Loucy (cell line): ENCODE measurements at regions not wholly inside any gene's neighbourhood (a gene's known extent, or its start where the extent isn't known, plus 50 kb on each side); places are given as distances from the start of the nearest gene placed in this dataset.

Experiments
- H2AFZ ChIP-seq: fragments of 200-600 bp; sonication (generic); 2 replicates; pipeline ENCODE4 v1.6.0; 2016; ENCODE audit warnings: antibody characterized with exemption, mild to moderate bottlenecking, low read length, moderate library complexity
- H3F3A ChIP-seq: fragments of 200-600 bp; 2 replicates; pipeline ENCODE4 v1.6.0; 2016; ENCODE audit warnings: antibody characterized with exemption, low read depth, mild to moderate bottlenecking
- H3K27me3 ChIP-seq: fragments of 200-600 bp; sonication (generic); 2 replicates; pipeline ENCODE4 v1.6.1; 2014; ENCODE audit warnings: low read length, mild to moderate bottlenecking; ENCODE audit not compliant: insufficient read depth, poor library complexity, severe bottlenecking
- H3K36me3 ChIP-seq: fragments of 200-600 bp; sonication (generic); 2 replicates; pipeline ENCODE4 v1.6.1; 2016; ENCODE audit warnings: low read length; ENCODE audit not compliant: insufficient read depth
- H3K4me1 ChIP-seq: fragments of 200-600 bp; sonication (generic); 2 replicates; pipeline ENCODE4 v1.5.1; 2014; ENCODE audit warnings: low read length, mild to moderate bottlenecking; ENCODE audit not compliant: insufficient read depth, poor library complexity, severe bottlenecking
- H3K4me2 ChIP-seq: fragments of 200-600 bp; sonication (generic); 2 replicates; pipeline ENCODE4 v1.6.0; 2014; ENCODE audit warnings: antibody characterized with exemption, low read length, low read depth, mild to moderate bottlenecking; ENCODE audit not compliant: poor library complexity, severe bottlenecking
- H3K4me3 ChIP-seq: fragments of 200-600 bp; sonication (generic); 2 replicates; pipeline ENCODE4 v1.5.1; 2014; ENCODE audit warnings: low read length, mild to moderate bottlenecking, mixed read lengths; ENCODE audit not compliant: poor library complexity, severe bottlenecking
- H3K79me2 ChIP-seq: fragments of 200-600 bp; sonication (generic); 2 replicates; pipeline ENCODE4 v1.6.1; 2014; ENCODE audit warnings: low read length; ENCODE audit not compliant: insufficient read depth
- H3K9ac ChIP-seq: fragments of 200-600 bp; sonication (generic); 2 replicates; pipeline ENCODE4 v1.6.0; 2014; ENCODE audit warnings: mild to moderate bottlenecking, low read depth, low read length, moderate library complexity; ENCODE audit not compliant: poor library complexity, severe bottlenecking
- H3K9me2 ChIP-seq: fragments of 200-600 bp; sonication (generic); replicated peaks from 2 replicates; pipeline ENCODE4 v1.6.1; 2016; ENCODE audit warnings: low read depth, low read length, mixed read lengths
- H3K9me3 ChIP-seq: fragments of 200-600 bp; sonication (generic); 2 replicates; pipeline ENCODE4 v1.6.1; 2014; ENCODE audit warnings: mild to moderate bottlenecking, antibody characterized with exemption, low read length, low read depth; ENCODE audit not compliant: insufficient read depth
- H4K20me1 ChIP-seq: fragments of 200-600 bp; sonication (generic); 2 replicates; pipeline ENCODE4 v1.6.0; 2014; ENCODE audit warnings: antibody characterized with exemption, low read length, mild to moderate bottlenecking; ENCODE audit not compliant: insufficient read depth, poor library complexity, severe bottlenecking
- CTCF ChIP-seq: fragments of 200-600 bp; sonication (generic); conservative IDR thresholded peaks from 2 replicates; pipeline ENCODE4 v1.5.1; 2014; ENCODE audit warnings: mild to moderate bottlenecking, antibody characterized with exemption, low read length
- EZH2phosphoT487 ChIP-seq: fragments of 200-600 bp; IDR thresholded peaks from 2 replicates; pipeline ENCODE4 v1.6.1; 2018; ENCODE audit warnings: antibody characterized with exemption, mild to moderate bottlenecking, moderate library complexity, borderline replicate concordance

- Histone ChIP-seq H3K36me3 (no peaks in the 10 kb centered on the region), H3K4me2 (no peak overlapping the region), H3K9ac (no peak overlapping the region), H3K4me1 (peaks cover 10% of the 10 kb centered on the region), H3F3A (no peaks in the 10 kb centered on the region), H3K27me3 (no peaks in the 10 kb centered on the region), H2AFZ (no peak overlapping the region), H3K9me2 (no peaks in the 10 kb centered on the region), H3K79me2 (no peaks in the 10 kb centered on the region), H3K9me3 (no peaks in the 10 kb centered on the region), H3K4me3 (no peak overlapping the region), H4K20me1 (no peaks in the 10 kb centered on the region)
- no peak for TF ChIP-seq EZH2phosphoT487
- TF ChIP-seq CTCF, result no peak
These were observed 1493.5 kb upstream of the TMEM132C start for GRCh38 chr12:126773491-126773890.

GRCh38 chr12:126776026-126776655 is 1490.8 kb upstream of the TMEM132C start:
- Histone ChIP-seq H3F3A (no peaks in the 10 kb centered on the region), H3K9me3 (no peaks in the 10 kb centered on the region), H3K27me3 (no peaks in the 10 kb centered on the region), H3K36me3 (no peaks in the 10 kb centered on the region), H3K9me2 (no peaks in the 10 kb centered on the region), H3K4me2 (no peak overlapping the region), H3K4me1 (peaks cover 4% of the 10 kb centered on the region), H4K20me1 (no peaks in the 10 kb centered on the region), H2AFZ (no peak overlapping the region), H3K79me2 (no peaks in the 10 kb centered on the region), H3K9ac (no peak overlapping the region), H3K4me3 (no peak overlapping the region)
- TF ChIP-seq EZH2phosphoT487 (no peak), CTCF (no peak)

- Histone ChIP-seq H3K9ac (no peak overlapping the region), H3F3A (no peaks in the 10 kb centered on the region), H3K4me1 (no peaks in the 10 kb centered on the region), H3K9me3 (no peaks in the 10 kb centered on the region), H3K36me3 (no peaks in the 10 kb centered on the region), H3K4me3 (no peak overlapping the region), H3K9me2 (no peaks in the 10 kb centered on the region), H2AFZ (no peak overlapping the region), H3K4me2 (no peak overlapping the region), H4K20me1 (no peaks in the 10 kb centered on the region), H3K27me3 (no peaks in the 10 kb centered on the region), H3K79me2 (no peaks in the 10 kb centered on the region)
- TF ChIP-seq CTCF, result no peak
- no peak for TF ChIP-seq EZH2phosphoT487
These were observed 1486.6 kb upstream of the TMEM132C start for GRCh38 chr12:126780343-126780742.
